ENCODE measurements at regions not wholly inside any gene's neighbourhood (a gene's known extent, or its start where the extent isn't known, plus 50 kb on each side); places are given as distances from the start of the nearest gene placed in this dataset.

GRCh38 chr12:74365178-74365964 lies 172.3 kb upstream of the ATXN7L3B start:
- TF ChIP-seq EZH2 (IDR thresholded peaks at IDR 0.05; ENCODE audit: borderline replicate concordance, low read depth, low read length, poor library complexity, severe bottlenecking) (no peak), CTCF (conservative IDR thresholded peaks at IDR 0.05; ENCODE audit: low read depth, low read length) (peak; percentile 59)
- H3K36me3 ChIP-seq (ENCODE audit: insufficient read depth, low read length, poor library complexity, severe bottlenecking) = no peaks in the 10 kb centered on the region
- ChIA-PET CTCF (no interaction called here), POLR2A (ENCODE audit: low non-redundant PET) (no interaction called here)
- H3K4me1 ChIP-seq (ENCODE audit: insufficient read depth, low read length, poor library complexity, severe bottlenecking) = no peaks in the 10 kb centered on the region
- H3K27me3 ChIP-seq (replicated peaks; ENCODE audit: insufficient read depth, low read depth, low read length, poor library complexity) = no peaks in the 10 kb centered on the region
- H3K9me3 ChIP-seq (ENCODE audit: low read depth, low read length, poor library complexity, severe bottlenecking) = no peaks in the 10 kb centered on the region
- H3K4me3 ChIP-seq (ENCODE audit: low read depth, low read length, poor library complexity, severe bottlenecking) = no peak overlapping the region
- intact Hi-C loops (cut with micrococcal nuclease; ENCODE audit: unreplicated experiment) = loop anchor here (2.0 kb wide), 1 partner anchor 49 kb away; no protein-coding TSS in a partner anchor
- no TSS peak for BruUV-seq (replicated peaks)
- no peak overlapping the region for H3K27ac ChIP-seq (ENCODE audit: low read depth, low read length, poor library complexity, severe bottlenecking)
- peak; percentile 69 for DNase-seq (ENCODE audit: low spot score)

DNA sequence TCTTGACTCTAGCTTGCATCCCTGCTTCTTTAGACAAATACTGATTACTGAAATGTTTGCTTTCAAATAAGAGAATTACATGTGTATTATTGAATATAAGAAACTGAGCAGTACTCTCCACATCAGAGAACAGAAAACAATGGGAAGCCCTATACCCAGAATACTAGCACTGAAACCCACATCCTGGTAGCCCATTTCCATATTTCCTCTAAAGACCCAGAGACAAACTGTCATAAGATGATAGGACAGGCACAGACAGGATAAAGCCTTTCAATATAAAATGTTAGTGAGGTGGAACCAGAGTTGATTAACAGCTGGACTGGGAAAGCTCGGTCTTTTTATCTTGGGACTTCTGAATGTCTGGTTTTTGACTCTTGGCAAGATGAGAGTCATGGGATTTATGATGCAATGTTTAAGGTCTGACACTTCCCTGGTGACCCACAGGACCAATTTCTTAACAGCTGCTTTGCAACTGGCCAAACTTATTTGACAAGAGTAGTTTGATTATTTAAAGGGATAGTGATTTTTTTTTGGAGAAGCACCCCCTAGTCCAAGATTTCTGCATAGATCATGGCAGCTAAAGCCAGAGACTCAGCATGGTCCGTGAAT lies 166.9 kb upstream of the ATXN7L3B start:
- Histone ChIP-seq H3K27ac (ENCODE audit: low read depth, low read length, poor library complexity, severe bottlenecking) (no peak overlapping the region), H3K9me3 (ENCODE audit: low read depth, low read length, poor library complexity, severe bottlenecking) (no peaks in the 10 kb centered on the region), H3K4me3 (ENCODE audit: low read depth, low read length, poor library complexity, severe bottlenecking) (no peak overlapping the region), H3K27me3 (replicated peaks; ENCODE audit: insufficient read depth, low read depth, low read length, poor library complexity) (no peaks in the 10 kb centered on the region), H3K4me1 (ENCODE audit: insufficient read depth, low read length, poor library complexity, severe bottlenecking) (no peaks in the 10 kb centered on the region), H3K36me3 (ENCODE audit: insufficient read depth, low read length, poor library complexity, severe bottlenecking) (no peaks in the 10 kb centered on the region)
- ChIA-PET POLR2A (ENCODE audit: low non-redundant PET) (no interaction called here), CTCF (no interaction called here)
- no peak for DNase-seq (ENCODE audit: low spot score)
- no peak for TF ChIP-seq EZH2 (IDR thresholded peaks at IDR 0.05; ENCODE audit: borderline replicate concordance, low read depth, low read length, poor library complexity, severe bottlenecking)
- TF ChIP-seq CTCF (conservative IDR thresholded peaks at IDR 0.05; ENCODE audit: low read depth, low read length) = no peak
- no TSS peak for BruUV-seq (replicated peaks)
- intact Hi-C loops (cut with micrococcal nuclease; ENCODE audit: unreplicated experiment) = no loop called here

GRCh38 chr12:74379114-74379513 lies 158.5 kb upstream of the ATXN7L3B start:
- BruUV-seq (replicated peaks) = no TSS peak
- ChIA-PET POLR2A (ENCODE audit: low non-redundant PET) (no interaction called here), CTCF (no interaction called here)
- H3K27ac ChIP-seq (ENCODE audit: low read depth, low read length, poor library complexity, severe bottlenecking) = no peak overlapping the region
- no peaks in the 10 kb centered on the region for H3K4me1 ChIP-seq (ENCODE audit: insufficient read depth, low read length, poor library complexity, severe bottlenecking)
- intact Hi-C loops (cut with micrococcal nuclease; ENCODE audit: unreplicated experiment) = no loop called here
- no peak overlapping the region for H3K4me3 ChIP-seq (ENCODE audit: low read depth, low read length, poor library complexity, severe bottlenecking)
- no peaks in the 10 kb centered on the region for H3K27me3 ChIP-seq (replicated peaks; ENCODE audit: insufficient read depth, low read depth, low read length, poor library complexity)
- H3K36me3 ChIP-seq (ENCODE audit: insufficient read depth, low read length, poor library complexity, severe bottlenecking) = no peaks in the 10 kb centered on the region
- TF ChIP-seq EZH2 (IDR thresholded peaks at IDR 0.05; ENCODE audit: borderline replicate concordance, low read depth, low read length, poor library complexity, severe bottlenecking) = no peak
- no peak for TF ChIP-seq CTCF (conservative IDR thresholded peaks at IDR 0.05; ENCODE audit: low read depth, low read length)
- no peak for DNase-seq (ENCODE audit: low spot score)
- H3K9me3 ChIP-seq (ENCODE audit: low read depth, low read length, poor library complexity, severe bottlenecking) = no peaks in the 10 kb centered on the region

All from A673 (cell line).